ENCODE measurements at regions not wholly inside any gene's neighbourhood (a gene's known extent, or its start where the extent isn't known, plus 50 kb on each side); places are given as distances from the start of the nearest gene placed in this dataset.

DNA sequence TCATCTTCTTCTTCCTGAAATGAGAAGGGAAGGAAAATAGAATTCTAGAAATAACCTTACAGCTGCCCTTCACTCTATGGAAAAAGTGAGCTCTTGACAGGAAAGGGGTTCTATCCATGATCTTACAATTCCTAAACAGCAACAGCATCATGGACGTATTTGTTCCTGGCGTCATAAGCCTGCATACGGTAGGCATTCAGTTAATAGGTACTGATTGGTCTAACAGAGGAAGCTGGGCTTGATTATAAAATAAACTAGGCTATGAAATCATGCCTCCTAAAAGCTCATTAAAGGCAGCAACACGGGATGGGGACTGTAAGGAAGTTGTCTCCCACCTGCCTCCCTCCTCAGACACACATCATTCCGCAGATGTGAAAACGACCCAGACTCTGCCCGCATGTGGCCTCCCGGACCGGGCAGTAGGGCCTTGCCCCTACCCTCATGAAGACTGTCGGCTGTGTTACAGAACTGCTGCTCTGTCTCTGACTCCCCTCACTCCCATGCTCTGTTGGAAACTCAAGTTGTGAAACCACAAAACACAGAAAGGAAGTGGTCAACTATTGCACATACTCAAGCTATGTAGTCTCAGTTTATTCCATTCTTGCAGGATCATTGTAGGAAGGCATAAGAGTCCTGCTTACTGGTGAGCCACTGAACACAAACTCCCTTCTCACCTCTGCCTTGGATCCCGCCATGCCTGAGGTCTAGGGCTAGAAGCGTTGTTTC, 129.8 kb downstream of the DLEU7 start:
- DNase-seq (ENCODE audit: low spot score) = peak; percentile 77

DNA sequence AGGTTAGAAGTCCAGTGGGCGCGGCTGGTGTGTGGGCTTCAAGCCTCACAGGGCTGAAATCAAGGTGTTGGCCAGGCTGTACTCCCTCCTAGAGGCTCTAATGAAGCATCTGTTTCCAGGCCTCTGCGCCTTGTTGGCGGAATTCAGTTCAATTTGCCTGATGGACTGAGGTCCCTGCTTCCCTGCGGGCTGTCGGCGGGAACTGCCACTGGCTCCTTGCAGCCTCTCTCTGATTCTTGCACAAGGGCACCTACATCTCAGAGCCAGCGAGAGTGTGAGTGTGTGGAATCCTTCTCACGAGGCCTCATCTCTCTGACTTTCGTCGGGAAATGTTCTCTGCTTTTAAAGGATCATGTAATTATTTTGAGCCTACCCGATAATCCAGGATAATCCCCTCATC, 128.6 kb downstream of the DLEU7 start:
- no peak for DNase-seq (ENCODE audit: low spot score)

DNA sequence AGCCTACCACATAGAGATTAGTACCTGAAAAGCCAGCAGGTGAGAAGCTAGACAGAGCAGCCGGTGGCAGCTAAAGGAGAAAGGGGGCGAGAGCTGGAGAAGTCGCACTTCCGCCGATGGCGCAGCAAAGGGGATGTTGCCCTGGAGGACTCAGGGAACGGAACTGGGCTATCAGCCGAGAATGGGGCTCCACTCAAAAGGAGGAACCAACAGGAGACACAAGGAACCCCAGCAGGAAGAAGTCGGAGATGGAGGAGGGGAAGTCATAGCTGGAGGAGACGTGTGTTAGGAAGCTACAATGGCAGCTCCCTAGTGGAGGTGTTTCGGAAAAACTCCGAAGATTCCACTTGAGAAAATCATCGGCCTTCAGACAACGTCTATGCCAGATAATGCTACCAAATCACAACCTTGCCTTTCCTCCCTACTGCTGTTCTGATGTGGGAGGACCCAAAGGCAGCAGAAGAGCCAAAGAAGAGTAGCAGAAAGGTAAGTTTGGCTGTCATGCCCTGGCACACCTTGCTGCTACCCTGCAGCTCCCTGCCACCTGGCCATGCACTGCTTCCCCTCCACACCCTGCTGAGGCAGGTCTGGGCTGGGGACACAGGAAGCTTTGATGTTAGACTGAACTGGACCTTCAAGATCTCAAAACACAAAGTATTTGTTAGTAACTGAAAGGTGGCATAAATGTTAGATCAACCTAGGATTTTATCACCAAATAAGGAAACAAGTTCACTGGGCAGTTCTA, 127.9 kb downstream of the DLEU7 start:
- DNase-seq (ENCODE audit: low spot score) = no peak

DNA sequence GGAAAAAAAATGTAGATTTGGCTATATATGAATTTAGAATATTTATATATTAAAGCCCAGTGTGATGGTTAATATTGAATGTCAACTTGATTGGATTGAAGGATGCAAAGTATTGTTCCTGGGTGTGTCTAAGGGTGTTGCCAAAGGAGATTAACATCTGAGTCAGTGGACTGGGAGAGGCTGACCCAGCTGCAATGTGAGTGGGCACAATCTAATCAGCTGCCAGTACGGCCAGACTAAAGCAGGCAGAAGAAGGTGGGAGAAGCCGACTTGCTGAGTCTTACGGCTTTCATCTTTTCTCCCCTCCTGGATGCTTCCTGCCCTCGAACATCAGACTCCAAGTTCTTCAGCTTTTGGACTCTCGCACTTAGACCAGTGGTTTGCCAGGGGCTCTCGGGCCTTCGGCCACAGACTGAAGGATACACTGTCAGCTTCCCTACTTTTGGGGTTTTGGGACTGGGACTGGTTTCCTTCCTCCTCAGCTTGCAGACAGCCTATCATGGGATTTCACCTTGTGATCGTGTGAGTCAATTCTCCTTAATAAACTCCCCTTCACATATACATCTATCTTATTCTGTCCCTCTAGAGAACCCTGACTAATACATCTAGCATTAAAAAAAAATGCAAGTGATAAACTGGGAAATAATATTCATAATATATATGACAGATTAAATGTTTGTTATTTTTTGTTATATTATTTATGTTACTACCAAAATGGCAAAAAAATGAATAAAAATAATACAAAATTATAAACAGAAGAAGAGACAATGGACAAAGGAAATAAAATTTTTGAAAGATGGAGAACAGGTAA, 122.4 kb downstream of the DLEU7 start:
- no peak for DNase-seq (ENCODE audit: low spot score)

DNA sequence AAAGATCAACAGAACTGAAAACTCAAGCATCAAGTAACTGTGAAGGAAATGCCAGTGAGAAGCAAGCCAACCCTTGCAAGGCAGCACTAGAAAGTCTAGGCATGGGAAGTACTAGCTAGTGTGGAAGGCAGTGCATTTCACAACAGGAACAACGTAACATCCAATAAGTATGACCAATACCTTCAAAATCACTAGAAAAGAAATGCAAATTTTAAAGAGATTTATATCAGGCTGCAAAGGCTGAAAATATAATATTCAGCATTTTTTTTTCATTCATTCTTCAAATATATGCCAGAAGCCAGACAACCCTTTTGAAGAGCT, 121.9 kb downstream of the DLEU7 start:
- no peak for DNase-seq (ENCODE audit: low spot score)

DNA sequence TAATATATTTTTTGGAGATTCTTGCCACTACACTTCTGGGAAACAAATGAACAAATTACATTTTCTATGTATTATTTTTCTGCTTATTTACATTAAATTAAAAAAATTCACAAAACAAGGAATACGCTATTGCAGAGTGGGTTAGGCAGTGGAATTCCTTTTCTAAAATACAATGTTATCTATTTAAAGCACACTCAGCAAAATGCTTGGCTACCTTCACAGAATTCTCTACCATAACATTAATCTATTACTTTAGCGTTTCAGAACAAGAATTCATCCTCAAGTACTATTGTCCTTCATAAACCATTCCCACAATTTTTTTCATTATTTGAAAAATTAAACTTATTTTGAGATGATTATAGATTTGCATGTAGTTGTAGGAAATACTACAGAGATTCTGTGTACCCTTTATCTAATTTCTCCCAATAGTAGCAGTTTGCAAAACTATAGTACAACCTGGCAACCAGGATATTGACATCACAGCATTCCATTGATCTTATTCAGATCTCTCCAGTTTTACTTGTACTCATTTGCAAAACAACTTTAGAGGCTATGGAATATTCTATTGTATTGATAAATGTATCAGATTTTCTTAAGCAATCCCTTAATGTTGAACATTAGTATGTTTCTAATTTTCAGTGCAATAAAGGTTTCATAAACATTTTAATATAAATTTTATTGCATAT, 120.9 kb downstream of the DLEU7 start:
- DNase-seq (ENCODE audit: low spot score) = peak; percentile 16

DNA sequence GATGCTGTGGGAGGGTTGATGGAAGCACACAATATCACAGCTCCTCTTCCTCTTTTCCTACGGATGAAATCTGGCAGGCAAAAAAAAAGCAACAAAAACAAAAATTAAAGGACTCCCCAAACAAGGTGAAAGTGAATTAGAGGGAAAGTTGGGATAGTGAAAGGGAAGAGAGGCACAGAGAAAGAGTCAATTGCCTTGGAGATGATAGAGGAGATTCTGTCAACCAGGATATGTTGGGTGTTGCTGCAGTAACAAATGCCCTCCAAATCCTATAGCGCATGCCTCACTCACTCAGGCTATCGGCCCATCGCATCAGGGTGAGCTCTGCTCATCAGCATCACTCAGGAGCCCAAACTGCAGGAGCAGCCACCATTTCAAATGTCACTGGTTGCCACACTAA, 119.1 kb downstream of the DLEU7 start:
- DNase-seq (ENCODE audit: low spot score) = no peak

DNA sequence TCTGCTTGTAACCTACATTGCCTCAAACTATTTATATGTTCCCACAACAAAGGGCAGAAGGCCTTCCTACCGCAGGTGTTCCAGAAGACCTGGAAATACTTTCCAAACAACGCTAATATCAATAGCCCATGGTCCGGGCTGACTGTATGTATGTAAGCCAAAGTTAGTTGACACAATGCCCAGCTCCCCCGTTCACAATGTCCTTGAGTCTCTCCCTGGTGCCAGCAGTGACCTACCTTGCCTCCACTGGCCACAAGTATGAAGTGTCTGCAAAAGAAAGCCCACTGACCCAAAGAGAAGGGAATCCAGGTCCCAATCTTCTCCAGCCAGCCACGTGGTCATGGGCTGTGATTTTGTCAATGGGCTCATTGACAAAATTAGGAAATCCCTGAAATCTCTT, 118.6 kb downstream of the DLEU7 start:
- no peak for DNase-seq (ENCODE audit: low spot score)

DNA sequence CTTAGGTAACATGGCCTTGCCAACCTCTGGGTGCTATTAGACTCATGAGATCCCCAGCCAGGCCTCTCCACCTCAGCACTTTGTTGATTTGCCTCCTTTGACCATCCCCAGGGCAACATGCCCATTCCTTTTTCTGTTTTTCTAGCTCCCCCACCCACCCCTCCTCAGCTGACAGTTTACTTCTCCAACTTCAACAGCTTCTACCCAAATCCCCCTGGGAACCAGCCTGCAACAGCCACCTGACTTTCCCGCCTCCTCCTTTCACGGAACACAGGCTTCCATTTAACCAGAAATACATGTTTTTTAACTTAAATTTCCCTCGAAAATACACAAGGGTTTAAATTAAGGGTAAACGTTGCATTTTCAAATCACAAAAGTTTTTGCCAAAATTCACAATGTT, 117.3 kb downstream of the DLEU7 start:
- no peak for DNase-seq (ENCODE audit: low spot score)

DNA sequence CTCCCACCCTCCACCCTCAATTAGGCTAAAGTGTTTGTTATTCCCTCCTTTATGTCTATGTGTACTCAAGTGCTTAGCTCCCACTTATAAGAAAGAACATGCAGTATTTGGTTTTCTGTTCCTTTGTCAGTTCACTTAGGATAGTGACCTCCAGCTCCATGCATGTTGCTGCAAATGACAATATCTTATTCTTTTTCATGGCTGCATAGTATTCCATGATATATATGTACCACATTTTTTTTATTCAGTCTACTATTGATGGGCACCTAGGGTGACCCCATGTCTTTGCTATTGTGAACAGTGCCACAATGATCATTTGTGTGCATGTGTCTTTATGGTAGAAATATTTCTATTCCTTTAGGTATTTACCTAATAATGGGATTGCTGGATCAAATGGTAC, 114.3 kb downstream of the DLEU7 start:
- no peak for DNase-seq (ENCODE audit: low spot score)

DNA sequence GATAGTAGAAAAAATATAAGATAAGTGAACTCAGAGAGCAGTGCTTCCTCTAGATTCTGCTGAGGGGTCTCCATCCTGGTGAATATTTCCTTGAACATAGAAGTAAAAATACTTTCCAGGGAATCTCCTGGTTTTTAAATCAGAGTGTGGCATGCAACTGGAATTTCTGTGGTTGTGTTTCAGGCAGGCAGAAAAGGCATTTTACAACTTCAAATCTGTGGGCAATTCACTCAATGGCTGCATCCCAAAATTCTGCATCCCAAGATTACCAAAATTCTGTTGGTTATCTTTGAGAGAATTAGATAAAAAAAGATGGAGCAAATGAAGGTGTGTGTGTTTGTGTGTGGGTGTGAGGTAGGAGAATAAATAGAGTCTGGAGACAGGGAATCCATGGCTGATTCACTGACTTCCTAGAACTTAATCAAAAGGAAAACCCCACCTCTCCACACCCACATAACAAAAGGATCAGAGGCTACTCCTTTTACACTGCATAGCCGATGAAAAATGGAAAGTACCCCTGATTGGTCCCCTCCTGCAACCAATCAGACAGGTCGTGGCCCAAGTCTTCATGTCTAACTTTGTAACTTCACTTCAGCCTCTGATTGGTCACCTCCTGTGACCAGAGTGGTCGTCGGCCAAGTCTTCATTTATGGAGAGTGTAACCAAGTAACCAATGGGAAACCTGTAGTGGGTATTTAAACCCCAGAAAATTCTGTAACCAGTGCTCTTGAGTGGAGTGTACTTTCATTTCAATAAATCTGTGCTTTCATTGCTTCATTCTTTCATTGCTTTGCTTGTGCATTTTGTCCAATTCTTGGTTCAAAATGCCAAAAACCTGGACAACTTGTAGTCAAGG, 112.8 kb downstream of the DLEU7 start:
- DNase-seq (ENCODE audit: low spot score) = no peak

DNA sequence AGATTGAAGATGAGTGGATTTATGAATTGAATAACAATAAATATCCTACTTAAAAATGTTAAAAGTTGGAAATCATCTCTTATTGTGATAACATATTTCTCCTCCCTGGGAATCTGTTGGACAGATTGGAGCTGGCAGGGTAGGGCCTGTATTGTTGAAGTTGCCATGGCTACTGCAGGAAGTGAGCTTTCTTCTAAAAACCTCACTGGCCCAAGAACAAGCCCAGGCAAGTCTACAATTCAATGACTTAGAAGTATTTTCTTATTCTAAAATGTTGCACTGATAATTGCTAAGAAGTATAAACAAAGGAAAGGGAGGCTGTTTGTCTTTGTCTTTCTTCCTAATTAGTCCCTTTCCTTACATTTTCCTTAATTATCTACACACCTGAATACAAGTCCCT, 112.1 kb downstream of the DLEU7 start:
- peak; percentile 58 for DNase-seq (ENCODE audit: low spot score)

DNA sequence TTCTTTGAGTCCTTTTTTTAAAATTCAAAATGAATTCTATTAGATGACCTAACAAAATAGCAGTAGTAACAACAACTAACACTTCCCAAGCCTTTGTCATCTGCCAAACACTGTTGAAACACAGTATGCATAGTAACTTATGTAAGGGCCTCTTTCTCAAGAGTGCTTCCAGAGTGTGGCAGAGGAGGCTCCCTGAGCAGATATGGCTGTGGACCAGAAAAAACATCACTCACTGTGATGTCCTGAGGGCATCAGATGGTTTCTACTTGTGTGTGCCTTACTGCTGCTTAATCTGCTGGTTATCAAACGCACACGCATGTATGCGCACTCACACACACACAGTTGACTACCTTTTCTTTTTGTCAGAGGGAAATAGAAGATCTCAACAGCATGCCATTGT, 110.8 kb downstream of the DLEU7 start:
- DNase-seq (ENCODE audit: low spot score) = no peak

DNA sequence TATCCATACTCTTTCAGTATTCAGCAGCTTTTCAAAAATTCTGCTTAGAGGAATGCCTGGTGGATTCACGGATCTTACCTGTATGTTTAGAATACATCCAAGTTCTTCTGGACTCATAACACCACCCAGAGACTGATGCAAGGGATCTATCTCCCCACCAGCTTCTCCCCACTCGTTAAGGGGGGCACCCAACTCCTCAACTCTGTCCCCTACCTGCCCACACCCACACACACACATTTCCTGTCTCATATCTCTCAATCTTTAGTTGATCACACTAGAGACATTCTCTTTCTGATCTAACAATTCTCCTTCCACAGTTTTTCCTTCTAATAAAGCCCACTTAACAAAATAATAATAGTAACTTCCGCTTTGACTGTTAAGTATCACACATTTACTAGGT, 110.1 kb downstream of the DLEU7 start:
- DNase-seq (ENCODE audit: low spot score) = no peak

DNA sequence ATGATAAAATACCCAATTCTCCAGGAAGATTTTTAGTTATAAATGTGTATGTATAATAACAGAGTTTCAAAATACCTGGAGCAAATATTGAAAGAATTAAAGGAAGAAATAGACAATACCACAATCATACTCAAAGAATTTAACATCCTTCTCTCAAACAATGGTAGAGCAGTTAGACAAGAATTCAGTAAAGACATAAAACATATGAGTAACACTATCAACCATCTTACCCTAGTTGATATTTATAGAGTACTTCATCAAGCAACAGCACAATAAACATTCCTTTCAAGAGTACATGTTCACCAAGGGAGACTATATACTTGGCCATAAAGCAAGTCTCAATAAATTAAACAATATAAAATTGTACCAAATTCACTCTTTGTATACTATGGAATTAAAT, 108.4 kb downstream of the DLEU7 start:
- DNase-seq (ENCODE audit: low spot score) = no peak

DNA sequence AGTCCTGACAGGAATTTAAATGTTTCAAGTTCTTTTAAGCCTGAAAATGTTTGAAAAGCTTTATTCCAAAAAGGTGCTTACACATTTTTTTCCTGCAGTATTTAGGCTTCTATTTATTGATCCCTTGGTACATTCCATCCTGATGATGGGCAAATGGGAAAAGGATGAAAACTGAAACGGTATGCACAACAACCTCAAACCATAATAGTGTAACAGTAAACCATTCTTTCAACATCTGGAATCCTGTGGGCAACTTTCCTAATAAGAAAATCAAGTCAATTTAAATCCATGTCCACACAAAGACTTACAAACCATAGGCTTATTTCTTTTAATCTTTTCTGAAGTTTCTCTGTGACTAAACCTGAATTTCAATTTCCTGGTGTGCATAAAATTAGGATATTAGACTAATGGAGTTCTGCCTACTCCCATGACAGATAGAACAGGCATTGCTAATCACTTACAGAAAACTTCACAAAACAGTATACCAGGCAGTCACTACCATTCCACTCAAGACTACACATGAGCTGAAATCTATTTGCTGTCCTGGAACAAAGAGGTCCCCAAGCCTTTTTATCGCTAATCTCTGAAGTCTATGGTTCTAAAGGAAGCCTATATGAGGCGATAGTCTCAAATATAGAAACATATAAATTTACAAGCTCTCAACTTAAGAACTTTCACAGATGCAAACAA, 103.3 kb downstream of the DLEU7 start:
- no peak for DNase-seq (ENCODE audit: low spot score)

DNA sequence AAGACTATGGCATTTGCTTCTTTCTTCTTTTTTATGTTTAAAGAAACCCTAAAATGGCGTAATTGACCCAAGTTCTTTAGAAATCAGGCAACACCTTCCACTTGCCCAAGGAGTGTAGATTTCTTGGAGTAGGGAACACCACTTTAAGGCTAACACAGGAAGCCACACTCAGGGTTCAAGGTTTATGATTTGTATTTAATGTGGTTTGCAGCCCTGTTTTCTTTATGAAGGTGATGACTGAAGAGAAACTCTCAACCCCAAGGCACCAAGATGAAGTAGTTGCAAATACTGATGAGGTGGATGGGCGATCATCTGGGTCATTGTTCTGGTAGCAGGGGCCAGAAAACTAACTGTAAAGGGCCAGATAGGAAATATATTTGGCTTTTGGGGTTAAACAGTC, 101.1 kb downstream of the DLEU7 start:
- DNase-seq (ENCODE audit: low spot score) = no peak

DNA sequence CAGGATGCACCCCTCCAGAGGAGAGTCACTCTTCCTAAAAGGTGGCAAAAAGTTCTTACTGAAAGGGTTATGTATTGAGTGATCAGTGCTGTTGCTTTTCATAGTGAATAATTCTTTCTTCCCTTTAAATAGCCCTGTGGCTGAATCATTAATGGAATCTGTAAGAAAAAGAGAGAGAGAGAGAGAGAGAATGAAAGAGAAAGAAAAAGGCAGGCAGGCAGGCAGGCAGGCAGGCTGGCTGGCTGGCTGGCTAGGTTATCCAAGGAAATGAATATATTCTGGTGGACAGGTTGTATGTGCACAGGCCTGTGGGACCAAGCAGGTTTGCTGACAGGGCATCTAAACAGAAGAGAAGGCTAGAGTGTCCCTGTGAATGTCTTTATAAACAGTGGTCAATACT, 100.5 kb downstream of the DLEU7 start:
- peak; percentile 33 for DNase-seq (ENCODE audit: low spot score)

DNA sequence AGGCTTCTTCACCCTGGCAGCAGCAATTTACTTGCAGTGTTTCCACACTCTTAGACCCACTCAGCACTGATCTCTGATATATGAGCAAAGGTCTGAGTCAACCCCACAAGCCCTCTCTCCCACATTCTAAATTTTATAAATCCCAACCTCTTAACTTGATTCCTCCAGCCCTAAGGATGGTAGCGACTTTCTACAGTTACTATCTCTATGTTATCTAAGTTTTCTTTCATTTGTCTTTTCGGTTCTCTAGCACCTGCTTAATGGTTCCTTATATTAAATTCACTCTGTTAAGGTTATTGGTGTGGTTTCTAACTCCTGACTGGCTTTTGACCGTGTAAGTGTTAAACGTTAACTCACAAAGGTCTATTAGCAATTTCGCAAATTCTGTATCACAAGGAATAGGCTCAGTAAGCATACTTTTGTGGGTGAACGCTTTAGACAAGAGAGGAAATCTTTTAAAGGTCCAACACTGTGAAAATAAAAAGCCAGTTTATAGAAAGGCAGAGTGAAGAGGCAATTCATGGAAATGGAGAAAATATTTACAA, 99.3 kb downstream of the DLEU7 start:
- peak; percentile 22 for DNase-seq (ENCODE audit: low spot score)

DNA sequence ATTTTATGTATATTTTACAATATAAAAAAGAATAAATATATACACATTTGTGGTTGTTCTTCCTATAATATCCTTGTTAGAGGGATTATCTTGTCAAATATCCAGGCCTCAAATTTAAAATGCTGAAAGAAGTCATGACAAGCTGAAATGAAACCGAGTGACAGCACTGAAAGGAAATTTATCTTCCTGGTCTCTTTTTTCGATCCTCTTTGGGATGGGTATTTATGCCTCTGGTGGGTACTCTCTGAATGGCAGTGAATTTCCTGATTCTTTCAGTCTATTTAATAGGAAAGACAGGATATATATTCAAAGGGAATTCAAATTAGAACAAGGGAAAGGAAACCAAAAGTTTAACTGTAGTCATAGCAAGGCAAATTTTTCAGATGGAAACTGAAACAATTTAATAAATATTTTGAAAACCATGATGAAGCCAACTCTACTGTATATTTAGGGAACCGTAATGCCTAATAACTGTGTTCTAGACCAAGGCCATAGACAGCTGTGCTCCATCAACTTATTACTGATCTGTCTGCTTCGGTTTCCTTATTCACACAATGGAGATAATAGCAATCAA, 97.9 kb downstream of the DLEU7 start:
- no peak for DNase-seq (ENCODE audit: low spot score)

All from kidney tubule cell (primary cell).